NK-92 treated with Interleukin-12 subunit alpha and Interleukin-12 subunit beta, amount 100 ng/mL, for 24 hours (cell line): ENCODE measurements at regions not wholly inside any gene's neighbourhood (a gene's known extent, or its start where the extent isn't known, plus 50 kb on each side); places are given as distances from the start of the nearest gene placed in this dataset.

Source experiments
- DNase-seq: peaks from one replicate; lab custom pipeline; 2025; lab: John Stamatoyannopoulos, UW

DNA sequence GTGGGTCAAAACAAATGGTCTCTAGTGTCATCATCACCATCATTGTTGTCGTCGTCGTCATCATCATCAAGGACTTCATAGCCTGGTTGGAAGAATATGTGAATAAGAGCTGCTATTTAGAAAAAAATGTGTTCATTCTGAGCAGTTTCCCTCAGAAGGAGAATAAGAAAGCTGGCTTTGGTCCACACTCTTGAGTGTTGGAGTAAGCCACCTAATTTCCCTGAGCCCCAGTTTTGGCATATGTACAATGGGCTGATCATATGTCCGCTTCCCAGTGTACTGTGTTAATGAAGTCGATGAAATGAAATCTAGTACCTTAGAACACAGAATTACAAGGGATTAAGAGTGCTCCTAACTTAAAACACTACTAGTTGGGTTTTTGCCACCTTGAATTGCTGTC lies 545.5 kb downstream of the CCDC171 start:
- DNase-seq = no peak

- no peak for DNase-seq
Observed at GRCh38 chr9:16099732-16100536, 547.1 kb downstream of the CCDC171 start.

- no peak for DNase-seq
Observed at GRCh38 chr9:16100537-16101091, 547.8 kb downstream of the CCDC171 start.

DNA sequence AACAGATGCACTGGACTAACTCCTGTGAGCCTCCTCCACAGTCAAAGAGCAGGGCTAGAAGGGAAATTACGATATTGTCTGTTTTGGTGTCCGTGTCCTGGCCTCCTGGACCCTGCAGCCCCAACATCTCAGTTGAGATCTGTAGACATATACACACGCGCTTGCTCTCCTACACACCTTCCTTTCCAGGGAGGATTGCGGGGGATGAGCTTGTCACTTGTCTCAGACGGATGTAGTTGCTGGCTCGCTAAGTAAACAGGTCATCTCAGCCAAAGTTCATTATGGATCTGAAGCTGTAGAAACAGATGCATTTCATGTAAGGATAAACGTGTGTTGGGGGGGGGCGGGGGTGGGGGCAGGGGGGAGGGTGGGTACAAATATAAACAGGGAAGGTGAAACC lies 549.3 kb downstream of the CCDC171 start:
- DNase-seq = no peak

DNA sequence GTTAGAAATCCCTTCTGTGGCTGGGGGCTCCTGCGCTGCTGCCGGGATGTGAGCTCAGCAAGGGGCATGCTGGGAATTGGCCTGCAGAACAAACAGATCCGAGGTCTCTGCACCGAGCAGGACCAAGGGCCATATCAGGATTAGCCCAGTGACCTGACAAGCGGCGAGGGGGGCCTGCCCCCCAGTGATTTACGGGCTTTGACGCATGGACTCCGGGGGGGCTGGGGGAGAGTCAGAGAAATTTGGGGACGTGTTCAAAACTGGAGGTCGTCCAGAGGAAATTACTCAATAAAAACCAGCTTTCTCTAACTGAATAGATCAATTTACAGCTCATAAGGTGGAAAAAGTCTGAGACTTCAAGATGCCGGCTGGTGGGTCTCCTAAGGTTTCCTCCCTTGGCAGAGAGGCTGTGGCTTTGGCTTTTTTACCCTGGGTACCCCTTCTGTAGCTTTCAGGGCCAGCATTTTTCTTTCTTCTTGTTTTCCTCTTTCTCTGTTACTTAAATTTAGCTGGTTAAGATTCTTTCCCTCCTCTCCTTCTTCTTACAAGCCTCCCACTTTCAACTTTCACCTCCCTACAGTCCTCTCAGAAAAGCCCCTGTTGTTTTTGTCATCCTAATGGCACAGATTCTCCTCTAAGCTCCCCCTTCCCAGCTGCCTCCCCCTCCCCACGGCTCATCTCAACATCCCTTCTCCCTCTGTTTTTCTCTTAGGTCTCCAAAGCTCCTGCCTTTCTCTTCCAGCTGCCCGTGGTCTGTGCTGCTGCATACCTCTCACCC lies 551.0 kb downstream of the CCDC171 start:
- no peak for DNase-seq

GRCh38 chr9:16105168-16106020 lies 552.6 kb downstream of the CCDC171 start:
- no peak for DNase-seq

DNA sequence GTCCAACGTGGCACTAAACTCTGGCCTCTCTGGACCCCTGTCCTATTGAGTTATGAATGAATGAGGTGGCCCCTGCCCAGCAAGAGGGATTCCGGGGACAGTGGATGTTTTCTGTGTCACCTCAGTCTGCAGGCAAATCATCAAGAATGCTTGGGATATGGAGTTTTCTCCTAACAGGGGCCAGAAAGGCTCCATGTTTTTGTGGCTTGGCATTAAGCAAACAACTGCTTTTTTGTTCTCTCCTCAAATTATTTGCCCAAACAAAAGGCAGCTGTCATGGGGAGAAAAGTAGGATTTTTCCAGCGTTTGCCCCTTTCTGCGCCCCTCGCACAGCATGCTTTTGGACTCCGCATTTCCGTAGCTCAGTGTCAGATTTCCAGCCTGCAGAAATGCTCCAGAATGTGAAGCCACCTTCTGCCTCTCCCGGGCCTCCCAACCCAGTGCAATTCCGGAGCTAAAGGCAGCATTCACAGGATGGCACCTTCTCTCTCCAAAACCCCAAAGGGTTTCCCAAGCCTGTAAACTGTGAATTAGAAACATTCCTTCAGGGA lies 553.3 kb downstream of the CCDC171 start:
- DNase-seq = no peak

DNA sequence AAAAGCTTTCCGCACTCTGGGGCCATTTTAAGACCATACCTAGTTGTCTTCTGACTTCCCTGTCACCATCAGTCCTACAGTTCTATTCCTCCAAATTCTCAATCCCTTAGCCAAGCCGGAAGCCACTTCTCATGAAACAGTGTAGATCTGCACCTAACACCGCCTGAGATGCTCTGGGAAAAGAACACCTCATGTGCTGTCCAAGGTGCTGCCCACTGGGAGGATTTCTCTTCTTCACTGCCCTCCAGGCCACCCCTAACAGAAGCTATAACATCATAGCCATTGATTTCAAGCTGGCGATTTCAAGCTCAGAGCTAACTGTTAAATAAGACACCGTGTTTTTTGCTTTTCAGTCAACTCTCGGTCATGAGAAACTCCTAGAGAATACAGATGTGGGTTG lies 559.3 kb downstream of the CCDC171 start:
- DNase-seq = no peak

DNA sequence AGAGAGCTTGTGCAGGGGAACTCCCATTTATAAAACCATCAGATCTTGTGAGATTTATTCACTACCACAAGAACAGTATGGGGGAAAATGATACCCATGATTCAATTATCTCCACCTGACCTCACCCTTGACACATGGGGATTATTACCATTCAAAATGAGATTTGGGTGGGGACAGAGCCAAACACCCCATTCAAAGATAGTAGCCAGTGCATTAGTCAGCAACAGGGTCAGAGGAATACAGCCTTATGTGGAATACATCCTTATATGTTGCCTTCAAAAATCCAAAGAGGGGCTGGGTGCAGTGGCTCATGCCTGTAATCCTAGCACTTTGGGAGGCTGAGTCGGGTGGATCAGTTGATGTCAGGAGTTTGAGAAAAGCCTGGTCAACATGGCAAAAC lies 563.2 kb downstream of the CCDC171 start:
- DNase-seq = no peak

GRCh38 chr9:16118043-16118442 lies 565.2 kb downstream of the CCDC171 start:
- DNase-seq = no peak

DNA sequence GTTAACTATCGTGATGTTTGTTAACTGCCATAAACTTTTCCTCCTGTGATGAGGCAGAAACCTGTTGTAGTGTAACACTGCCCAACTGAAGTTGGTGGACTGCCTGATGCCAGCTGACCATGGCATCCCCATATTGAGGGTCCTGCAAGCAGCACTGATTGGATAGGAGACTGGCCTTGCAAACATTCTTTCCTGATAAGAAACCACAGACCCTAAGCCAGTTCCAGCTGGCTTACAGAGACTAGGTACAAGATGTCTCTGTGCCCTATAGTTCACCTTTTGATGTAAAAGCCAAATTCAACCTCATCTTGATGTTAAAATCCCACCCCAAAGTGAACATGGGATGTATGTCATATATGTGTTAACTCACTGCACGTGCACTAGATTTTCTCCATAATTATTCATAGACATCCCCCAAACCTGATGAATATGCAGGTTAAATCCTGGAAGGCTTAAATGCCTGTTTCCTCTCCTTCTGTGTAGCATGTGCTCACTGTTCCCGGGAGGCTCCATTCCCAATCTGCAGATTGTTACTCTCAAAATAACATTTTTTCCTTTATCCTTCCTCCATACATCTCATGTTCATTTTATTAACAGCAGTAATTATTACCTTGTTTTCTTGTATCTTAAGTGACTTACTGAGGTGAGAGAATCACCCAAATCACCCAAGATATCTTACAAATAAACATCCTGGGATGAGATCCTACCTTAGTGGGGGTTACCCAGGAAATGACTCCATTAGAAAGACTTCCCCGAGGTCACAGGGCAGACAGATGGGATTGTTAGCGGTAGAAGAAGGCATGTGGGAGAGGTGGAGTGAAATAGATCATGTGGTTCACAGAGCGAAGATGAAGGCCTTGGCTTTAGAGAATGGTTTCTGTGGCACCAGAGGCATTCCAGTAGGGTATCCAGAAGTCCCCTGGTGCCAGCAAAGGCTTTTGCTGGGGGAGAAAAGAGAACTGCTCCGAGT lies 566.7 kb downstream of the CCDC171 start:
- no peak for DNase-seq

DNA sequence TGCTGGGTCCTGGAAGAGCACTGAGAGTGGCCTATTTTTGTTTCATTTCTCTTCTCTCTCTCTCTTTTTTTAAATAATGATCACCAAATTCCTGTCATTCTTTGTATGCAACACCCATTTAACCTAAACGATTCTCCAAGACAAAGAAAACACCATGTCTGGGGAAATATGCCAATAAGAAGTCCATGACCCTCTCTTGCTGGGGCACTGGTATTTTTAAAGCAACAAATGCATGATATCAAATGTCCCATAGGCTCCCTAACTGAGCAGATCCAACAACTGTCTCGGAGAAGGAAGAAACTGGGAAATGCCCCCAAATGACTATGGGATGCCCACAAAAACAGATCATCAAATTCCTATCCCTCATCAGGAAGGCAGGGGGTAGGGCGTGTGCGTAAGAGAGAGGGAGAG lies 567.4 kb downstream of the CCDC171 start:
- DNase-seq = no peak

- no peak for DNase-seq
Observed at GRCh38 chr9:16120727-16121126, 567.9 kb downstream of the CCDC171 start.

GRCh38 chr9:16121168-16121567 lies 568.3 kb downstream of the CCDC171 start:
- no peak for DNase-seq

GRCh38 chr9:16121601-16122286 lies 568.9 kb downstream of the CCDC171 start:
- DNase-seq = no peak

DNA sequence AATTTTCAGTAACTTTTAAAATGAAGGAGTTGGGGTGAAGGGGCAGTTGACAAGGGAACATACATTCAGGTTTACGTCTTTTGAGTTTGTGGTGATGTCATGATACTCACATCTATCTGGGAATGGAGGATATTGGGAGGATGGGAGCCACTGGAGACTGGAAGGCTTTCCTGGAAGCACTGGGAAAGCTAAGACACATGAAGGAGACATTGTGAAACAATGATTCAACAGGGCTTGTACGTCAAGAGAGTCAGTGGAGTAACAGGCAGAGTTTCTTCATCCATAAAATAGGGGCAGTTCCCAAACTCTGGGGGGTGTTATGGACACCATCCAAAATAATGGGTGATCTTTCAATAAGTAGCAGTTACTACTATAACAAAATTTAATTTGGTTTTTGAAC lies 572.8 kb downstream of the CCDC171 start:
- DNase-seq = no peak

DNA sequence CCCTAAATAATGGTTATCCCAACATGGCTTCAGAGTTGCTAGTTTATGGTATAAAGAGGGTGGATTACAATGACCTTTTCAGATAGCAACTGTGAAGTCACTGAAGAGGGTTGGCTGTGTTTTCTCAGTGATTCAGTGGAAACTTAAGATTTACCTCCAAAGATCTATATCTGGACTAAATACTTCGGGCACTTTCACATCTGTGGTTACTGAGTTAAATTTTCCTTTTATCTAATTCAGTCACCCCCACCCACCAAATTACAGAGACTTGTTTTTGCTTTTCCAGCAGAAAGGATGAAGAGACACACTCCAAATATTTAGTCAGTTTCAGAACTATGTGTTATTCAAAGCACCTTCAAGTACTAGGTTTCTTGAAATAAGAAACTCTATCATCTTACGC lies 573.2 kb downstream of the CCDC171 start:
- no peak for DNase-seq

GRCh38 chr9:16128003-16128402 lies 575.2 kb downstream of the CCDC171 start:
- DNase-seq = no peak

GRCh38 chr9:16131264-16131663 lies 578.4 kb downstream of the CCDC171 start:
- DNase-seq = no peak

DNA sequence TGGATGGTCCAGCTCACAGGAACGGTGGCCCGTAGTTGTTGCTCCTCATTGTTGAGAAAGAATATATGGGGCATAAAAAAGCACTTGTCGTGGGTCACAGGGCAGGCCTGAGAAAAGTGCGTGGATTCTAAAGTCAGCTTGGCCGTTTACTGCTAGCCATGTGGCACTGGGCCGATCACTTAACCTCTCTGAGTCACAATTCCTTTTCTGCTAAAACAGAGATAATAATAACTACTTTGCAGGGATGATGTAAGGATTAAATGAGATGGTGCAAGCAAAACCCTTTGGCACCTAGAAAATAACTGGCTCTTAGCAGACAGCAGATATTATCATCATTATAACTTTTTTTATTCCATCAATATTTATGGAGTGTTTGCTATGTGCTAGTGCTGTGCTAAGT lies 579.7 kb downstream of the CCDC171 start:
- no peak for DNase-seq
